ENCODE measurements at regions not wholly inside any gene's neighbourhood (a gene's known extent, or its start where the extent isn't known, plus 50 kb on each side); places are given as distances from the start of the nearest gene placed in this dataset.

DNA sequence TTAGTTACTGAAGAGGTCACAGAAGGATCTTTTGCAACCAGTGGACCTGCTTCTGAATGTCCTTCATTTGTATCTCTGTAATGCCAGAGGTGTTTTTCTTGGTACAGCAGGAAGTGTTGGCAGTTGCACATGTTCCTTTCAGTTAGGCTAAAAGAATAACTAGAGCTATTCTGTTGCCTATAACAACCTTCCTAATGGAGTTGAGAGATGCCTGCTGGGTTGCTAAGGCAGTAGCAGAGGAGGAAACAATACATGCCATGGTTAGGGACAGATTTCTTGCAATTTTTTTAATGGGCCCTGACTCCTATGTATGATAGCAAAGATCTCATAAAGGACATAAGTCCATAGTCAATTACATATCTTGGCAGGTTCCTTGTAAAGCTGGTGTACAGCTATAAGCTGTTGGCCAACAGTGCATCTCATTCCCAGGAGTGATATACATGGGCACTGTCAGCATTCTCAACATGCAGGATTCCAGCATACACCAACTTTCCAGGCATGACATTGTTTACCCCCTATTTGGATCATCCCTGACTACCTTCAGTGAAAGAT lies 556.6 kb downstream of the CCER1 start:
- DNase-seq (ENCODE audit: low spot score) = no peak

DNA sequence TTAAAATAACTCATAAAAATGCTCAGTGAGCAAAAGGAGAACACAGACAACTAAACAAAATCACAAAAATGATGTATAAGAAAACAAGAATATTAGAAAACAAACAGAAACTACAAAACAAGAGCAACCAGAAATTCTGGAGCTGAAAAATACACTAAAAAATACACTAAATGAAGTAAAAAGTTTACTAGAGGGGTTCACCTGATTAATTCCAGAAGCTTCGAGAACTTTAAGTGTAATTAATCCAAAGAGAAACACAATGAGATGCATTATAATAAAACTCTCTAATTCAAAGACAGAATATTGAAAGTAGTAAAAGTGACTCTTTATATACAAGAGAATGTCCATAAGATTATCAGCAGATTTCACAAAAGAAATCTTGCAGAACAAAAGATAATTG lies 558.4 kb downstream of the CCER1 start:
- DNase-seq (ENCODE audit: low spot score) = no peak

DNA sequence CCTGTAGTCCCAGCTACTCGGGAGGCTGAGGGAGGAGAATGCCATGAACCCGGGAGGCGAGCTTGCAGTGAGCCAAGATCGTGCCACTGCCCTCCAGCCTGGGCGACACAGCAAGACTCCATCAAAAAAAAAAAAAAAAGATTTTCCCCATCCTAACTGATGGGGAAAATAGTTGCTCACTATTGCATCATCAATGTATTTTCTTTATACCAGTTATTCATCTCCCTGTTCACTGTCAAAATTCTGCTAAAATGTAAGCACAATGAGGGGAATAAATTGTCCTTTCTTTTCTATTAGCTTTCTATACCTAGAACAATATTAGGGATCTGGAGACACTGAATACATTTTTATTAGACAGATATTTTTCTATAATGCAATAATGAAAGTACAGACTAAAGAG lies 561.3 kb downstream of the CCER1 start:
- DNase-seq (ENCODE audit: low spot score) = no peak

DNA sequence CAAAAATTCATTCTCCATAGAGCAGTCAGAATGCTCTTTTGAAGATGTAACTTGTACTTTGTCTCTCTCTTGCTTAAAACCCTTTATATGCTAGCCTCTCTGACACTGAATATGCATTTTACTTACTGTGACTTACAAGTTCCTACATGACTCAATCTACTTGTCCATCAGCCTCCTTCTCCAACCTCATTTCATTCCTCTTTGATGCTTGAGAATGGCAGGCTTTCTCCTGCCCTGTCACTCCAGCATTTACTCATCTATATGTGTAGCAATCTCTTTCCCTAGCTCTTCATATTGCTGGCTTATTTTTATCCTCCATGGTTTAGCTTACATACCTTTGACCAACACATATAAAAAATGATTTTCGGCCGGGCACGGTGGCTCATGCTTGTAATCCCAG lies 561.9 kb downstream of the CCER1 start:
- no peak for DNase-seq (ENCODE audit: low spot score)

DNA sequence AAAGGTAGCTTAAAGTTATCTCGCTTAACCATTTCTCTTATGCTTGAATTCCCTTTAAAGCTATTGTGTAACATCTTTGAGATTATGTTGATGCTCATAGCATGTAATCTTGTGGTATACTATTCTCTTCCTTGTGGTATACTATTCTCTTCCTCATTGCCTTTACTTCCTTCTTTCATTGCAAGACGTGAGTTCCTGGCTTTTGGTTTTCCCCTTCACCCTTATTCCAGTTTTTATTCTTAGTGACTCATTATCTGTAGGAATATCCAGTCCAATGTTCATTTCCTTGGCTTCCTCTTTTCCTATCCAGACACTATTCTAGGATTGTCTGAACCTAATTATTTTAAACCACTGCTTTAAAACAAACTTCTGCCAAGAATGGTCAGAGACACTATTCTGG lies 564.0 kb downstream of the CCER1 start:
- no peak for DNase-seq (ENCODE audit: low spot score)

DNA sequence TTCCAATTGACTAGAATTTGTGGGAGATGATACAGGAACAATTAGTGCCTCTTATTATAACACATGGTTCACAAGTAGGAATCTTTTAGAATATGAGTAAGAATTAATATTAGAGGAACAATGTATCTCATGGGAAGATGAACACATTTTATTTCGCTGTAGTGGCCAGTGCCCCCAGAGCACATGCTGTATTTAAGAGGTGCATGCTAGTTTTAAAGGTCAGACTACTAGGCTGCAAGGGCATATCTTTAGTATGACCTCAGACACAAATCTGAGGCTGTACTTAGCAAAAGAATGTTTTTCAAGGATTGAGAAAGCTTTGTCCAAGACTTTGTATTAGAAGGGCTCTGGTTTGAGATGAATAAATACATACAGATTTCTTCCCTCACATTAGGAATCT lies 586.9 kb downstream of the CCER1 start:
- DNase-seq (ENCODE audit: low spot score) = no peak

DNA sequence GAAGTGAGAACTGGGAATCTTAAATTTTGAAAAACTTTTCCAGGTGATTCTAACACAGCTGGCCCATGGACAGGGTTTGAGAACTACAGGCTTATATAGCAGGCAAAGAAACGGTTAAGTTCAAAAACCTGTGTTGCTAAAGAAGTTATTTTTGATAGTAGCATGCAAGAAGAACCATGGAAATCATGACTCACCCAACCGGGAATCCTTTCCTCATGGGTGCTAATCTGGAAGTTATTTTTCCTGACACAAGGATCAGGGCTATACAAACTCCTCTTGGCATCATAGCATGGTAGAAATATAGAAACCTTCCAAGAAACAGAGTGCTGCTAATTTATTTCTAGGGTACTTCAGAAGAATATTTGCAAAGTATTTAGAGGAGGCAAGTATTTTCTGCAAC lies 588.7 kb downstream of the CCER1 start:
- no peak for DNase-seq (ENCODE audit: low spot score)

DNA sequence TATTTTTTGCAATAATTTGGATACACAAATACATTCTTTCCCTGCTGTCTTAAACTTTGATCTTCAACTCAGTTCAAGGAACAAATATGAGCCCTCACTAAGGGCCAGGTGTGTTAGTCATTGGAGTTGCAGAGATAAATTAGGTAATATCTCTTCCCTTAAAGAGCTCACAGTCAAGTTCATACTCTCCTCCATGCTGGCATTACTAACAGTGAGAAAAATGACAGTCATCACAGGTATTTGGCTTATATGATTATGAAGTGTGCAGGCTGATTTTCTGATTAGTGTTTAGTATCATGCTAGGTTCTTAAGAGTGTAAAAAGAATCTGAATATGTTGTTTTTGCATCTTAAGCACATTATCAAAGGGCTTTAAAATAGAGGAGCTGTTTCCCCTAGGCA lies 594.7 kb downstream of the CCER1 start:
- no peak for DNase-seq (ENCODE audit: low spot score)

DNA sequence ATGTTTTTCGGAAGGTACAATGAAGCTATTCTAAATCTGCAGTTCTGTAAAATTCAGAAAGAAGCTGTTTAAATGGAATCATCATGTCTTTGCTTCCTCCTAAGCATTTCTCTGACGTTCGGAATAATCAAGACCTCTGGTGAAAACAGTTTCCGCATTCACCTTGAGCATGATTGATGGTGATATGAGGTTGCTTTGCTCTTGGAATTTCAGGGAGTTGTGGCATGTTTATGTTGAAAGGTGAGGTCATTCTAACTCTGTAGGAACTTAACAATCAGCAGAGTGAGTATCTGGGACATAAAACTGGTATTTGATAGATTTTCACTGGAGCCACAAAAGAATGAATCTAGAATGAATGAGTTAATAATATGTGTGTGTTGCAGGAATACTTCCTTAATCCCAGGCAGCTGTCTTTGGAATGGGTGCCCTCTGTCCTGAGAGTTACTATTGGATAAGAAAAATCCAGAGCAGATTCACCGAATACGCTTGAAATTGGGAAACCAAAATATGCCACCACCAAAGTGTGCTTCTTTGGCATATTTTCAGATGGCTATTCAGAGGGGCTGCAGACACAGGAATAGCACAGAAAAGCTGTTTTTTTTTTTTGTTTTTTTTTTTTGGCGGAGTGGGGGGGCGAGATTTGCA lies 599.1 kb downstream of the CCER1 start:
- no peak for DNase-seq (ENCODE audit: low spot score)

DNA sequence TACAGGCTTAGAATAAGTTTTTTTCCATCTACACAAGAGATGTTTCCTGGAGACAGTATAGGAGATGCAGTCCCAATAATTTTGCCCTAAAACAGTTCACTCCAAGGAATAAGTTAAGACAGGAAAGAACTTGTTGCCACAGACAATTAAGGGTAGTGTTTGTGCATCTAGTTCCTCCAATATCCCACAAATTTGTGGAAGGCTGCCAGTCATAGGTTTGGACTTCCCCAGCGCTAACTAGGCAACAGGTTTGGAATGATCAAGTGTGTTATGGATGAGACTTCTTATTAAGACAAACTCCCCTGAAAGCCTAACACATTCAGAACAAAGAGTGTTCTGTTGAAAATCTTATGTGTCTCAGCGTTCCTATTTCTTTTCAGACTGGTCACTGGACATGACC lies 611.0 kb downstream of the CCER1 start:
- peak; percentile 31 for DNase-seq (ENCODE audit: low spot score)

DNA sequence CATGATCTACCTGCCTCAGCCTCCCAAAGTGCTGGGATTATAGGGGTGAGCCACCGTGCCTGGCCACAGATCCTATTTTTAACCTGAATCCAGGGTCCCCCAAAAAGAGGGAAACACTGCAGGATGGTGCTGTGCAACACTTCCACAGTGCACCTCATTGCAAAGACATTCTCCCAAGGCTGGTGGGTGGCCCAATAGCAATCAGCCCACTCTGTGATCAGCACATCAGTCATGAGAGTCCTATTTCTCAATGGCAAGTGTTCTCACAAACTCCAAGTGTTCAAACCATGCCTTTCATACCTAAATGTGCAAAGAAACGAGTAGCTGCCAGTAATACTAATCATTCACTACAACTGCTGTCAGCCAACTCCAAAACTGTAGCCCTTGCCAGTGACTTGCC lies 612.9 kb downstream of the CCER1 start:
- DNase-seq (ENCODE audit: low spot score) = no peak

DNA sequence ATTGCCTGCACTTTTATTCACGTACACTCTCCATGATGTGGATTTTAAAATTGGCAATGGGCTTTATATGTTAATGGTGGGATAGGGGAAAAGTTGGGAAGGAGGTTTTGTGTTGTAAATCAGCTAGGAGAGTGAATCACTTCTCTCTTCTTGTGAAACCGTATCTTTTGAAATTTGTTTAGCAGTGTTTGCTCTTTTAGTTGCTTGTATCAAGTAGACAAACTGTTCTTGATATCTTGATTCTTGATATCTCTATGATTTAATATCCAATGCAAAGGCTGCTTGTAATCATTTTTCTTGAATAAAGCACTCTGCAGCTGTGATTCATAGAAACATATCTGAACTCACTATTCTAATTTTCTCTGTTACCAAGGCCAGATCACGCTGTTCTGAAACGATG lies 615.1 kb downstream of the CCER1 start:
- DNase-seq (ENCODE audit: low spot score) = no peak

DNA sequence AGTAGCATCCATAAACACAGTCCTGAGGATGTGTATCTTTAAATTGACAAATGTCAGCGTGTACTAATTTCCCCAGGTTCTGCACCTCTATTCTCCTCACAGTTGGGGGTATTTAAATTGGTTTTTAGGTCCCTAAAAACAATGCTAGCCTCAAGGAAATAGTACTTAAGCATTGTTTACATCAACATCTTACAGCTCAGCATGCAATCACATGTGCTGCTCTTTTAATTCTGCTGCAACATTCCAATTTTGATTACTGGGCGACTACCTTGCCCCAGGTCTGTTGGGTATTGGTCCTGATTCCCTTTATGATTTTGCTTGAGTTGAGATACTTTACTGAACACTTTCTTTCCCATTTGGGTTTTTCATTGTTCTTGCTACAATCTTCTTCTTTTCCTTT lies 616.6 kb downstream of the CCER1 start:
- no peak for DNase-seq (ENCODE audit: low spot score)

DNA sequence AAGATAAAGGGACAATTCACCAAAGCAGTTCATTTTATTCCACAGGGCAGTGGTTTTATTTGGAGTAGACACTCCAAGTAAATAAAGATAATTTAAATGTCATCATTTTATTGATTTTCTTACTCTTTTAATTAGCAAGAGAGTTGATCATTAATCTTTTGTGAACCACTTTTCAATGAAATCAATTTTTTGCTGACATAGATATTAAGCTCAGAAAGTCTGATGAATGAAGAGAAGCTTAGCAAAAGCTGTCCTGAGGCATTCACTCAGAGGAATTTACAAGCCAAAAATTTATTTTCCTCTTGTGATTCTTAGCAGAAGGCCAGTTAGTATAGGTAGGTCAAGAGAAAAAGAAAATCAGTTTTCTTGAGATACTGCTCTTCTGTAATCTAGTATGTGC lies 618.0 kb downstream of the CCER1 start:
- no peak for DNase-seq (ENCODE audit: low spot score)

DNA sequence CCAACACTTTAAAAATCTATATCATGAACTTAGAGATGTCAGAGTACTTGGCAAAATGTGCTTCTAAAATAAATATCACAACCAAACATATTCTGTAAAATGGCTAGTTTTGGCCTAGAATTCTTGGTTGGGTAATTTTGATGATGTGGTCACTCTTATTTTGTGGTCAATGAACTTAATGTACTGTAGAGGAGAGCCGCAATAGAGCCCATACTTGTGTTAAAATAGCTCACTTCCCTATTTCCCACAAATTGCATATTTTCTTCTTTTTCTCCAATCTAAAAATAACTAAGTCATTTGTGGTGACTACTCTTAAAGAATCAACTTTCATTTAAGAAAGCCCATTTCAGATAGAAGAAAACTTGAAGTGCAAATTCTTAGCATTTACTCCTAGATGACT lies 619.4 kb downstream of the CCER1 start:
- DNase-seq (ENCODE audit: low spot score) = no peak

DNA sequence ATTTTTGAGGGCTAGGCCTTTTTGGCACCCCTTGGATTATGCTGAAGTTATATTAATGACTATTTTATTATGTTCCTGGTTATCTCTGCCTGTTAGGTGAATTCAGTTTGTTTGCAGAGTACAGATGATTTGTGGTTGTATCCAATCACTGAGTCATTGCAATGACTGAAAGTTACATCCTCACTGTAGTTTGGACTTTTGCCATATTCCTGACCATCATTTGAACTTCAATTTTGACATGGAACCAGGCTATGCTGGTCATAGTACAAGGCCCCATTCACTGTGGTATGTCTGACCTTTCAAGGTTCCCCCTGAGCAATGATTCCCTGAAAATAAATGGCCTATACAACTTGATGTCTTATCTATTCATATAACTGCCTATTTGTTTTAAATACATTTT lies 621.0 kb downstream of the CCER1 start:
- DNase-seq (ENCODE audit: low spot score) = no peak

DNA sequence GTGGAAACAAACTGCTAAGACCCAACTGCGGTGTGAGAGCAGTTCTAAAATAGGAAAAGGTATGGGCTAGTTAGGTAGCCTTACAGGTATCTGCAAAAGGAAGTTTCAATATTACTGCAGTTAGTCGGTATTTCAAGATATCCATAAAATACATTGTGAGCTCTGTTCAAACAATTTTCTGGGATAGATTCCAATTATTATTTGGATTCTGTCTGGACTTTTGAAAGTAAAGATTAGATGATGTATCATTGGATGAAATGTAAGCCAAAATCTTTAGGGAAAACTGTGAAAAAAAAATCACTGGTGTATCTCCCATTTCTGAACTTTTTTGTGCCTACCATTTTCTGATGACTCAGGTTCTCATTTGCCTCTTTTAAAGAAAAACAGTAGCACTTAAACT lies 621.6 kb downstream of the CCER1 start:
- DNase-seq (ENCODE audit: low spot score) = no peak

DNA sequence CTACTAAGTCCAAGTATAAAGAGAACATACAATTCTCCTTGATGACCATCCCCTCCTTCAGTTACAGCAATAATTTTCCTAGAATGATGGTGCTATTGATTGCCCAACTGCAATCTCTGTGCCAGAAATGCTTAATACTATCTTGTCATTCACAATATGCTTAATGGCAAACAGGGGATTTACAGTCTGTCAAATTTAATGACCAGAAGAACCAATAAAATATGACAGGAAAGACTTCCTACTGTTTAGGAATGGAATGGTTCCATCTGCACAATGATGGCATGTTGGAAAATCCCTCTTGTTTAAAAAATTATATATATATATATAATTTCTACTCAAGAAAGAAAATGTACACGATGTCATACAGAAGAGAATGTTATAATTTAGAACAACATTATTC lies 623.2 kb downstream of the CCER1 start:
- no peak for DNase-seq (ENCODE audit: low spot score)

DNA sequence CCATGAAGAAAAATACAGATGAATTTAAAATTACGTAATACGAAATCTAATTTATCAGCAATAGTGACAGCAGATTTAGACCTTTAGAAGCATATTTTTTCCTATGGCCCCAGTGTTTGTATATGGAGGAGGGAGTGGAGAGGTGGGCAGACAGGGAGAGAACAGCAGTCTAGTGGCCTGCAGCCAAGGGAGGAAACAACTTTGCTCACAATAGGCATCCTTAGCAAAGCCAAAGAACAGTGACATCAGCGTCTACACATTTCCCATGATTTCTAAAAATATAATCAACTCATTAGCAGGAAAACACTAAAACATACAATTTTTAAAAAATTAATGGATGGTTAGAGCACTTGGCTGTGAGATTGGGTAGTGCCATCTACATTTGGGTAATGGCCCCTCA lies 622.6 kb upstream of the ATP2B1 start:
- no peak for DNase-seq (ENCODE audit: low spot score)

DNA sequence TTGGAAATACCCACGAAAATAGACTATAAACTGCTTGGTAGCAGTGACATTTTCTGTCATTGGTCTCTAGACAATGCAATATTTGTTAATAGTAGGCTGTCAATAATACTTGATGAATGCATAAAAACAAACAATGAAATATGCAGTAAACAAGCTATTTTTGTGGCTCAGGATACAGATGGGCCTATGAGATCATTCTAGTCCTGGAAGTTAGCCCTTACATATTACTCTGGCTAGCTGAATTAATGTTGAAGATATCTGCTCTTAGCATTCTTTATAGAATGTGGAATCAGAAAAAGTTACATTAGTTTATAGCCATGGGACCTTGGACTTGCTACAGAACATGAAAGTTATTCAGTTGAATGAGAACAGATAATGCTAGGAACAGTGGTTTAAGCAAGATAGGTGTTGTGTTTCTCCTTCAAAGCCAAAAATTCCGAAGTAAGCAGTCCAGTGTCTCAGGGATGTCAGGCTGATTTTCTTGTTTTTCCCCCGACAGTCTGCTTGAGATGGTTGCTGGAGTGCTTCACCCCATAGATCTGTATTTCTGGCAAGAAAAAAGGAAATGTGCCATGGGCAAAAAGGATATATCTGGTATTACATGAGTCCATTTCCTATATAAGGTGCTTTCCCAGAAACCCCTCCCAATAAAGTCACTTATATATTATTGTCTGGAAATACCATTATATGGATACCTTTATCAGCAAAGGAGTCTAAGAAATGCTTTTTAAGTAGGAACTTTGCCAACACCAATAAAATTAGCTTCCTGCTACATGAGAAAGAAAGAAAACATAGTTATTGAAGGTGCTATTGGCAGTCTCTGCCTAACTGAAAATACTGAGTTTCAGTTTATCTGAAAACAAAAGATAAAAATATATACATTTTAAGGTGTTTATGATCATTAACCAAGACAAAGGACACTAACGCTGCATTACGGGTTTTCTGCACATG lies 619.4 kb upstream of the ATP2B1 start:
- DNase-seq (ENCODE audit: low spot score) = no peak

DNA sequence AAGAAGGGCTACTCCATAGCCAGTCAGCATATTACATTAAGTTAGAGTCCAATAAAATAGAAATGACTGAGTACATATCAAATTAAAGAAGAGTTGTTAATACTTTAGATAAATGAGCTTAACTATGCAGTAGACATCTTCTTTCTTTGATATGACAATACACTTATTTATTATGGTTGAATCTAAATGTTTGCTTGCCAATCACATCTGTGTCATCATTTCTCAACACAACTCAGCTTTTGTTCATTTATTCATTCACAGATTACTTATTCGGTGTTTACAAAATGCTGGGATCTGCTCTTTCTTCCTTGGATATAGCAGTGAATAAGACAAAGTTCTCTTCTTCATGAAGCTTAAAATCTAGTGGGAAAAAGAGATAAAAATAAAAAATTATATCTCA lies 614.6 kb upstream of the ATP2B1 start:
- DNase-seq (ENCODE audit: low spot score) = peak; percentile 17

DNA sequence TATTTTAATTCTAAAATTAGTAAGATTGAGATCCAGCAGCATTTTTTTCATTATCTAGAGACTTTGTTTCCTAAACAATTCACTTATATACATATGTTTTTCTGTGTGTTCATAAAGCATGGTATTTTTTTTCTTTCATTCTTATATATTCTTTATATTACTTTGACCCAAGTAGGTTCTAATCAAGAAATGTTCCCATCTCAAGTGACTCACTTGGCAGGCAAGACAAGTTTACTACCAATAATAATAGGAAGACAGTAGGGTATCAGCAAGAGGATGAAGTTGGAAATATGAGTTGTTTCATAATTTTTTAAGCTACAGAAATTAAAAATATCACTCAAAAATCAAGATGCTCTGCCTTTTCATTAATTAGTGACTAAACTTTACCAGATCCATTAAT lies 613.4 kb upstream of the ATP2B1 start:
- DNase-seq (ENCODE audit: low spot score) = no peak

DNA sequence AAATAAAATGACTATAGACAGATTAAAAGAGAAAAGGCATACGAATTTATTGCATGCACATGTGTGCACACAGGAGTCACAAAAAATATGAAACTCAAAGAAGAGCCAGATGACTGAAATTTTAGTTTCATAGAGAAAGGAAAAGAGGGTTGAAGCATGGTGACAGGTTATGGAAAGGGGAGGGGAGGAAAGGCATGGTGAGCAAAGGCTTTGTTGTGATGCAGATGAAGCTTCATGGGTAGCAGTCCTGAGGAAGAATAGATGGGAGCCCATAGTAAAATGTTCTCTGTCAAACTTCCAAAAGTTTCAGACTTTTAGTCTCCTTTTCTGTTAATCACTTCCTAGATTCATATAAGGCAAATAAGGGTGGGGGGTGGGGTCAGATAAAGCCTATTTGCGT lies 612.7 kb upstream of the ATP2B1 start:
- DNase-seq (ENCODE audit: low spot score) = no peak

All from Ammon's horn (tissue), 1 donor.